Right kidney (tissue), 1 donor: ENCODE measurements at regions not wholly inside any gene's neighbourhood (a gene's known extent, or its start where the extent isn't known, plus 50 kb on each side); places are given as distances from the start of the nearest gene placed in this dataset.
"Not testable (repeated sequence)": the region's sequence is repeated elsewhere in the genome, so short reads cannot be mapped to it uniquely, and the experiment has no call there.

Experiments used
- DNase-seq: peaks from one replicate; pipeline ENCODE4 v3.0.0-alpha.2; 2016

DNA sequence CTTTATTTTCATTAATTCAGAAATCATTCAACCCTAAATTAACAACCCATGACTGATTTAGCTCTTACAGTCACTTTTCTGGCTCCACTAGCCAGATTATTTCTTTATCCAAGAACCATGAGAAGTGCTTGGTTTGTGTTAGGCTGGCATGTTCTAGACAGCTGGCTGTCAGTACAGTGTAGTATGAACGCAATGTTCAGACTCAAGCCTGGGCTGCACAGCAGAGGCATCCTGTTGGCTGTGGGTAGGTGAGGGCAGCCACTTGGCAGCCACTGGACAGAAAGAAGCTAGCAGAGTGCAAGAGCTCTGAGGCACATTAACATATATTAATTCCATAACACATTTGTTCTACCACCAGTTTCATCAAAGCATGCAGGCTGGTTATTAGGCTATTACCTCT lies 522.9 kb upstream of the FSHR start:
- DNase-seq, result no peak

DNA sequence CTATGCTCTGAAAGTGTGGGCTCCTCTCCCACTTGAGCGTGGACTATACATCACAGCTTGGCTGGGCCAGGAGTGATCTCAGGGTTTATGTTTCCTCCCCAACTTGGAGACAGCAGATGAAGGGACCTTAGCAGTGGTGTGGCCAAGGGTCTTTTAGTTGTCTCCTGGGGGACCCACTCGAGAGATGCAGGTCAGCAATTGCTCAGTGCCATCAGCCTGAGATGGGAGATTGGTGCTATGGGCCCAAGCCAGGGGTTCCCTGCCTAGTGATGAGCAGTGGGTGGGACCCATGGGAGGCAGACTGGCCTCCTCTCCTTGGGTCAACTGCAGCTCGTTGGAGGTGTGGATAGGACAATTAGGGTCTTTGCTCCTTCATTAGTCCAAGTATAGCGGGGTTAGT lies 510.5 kb upstream of the FSHR start:
- no peak for DNase-seq

DNA sequence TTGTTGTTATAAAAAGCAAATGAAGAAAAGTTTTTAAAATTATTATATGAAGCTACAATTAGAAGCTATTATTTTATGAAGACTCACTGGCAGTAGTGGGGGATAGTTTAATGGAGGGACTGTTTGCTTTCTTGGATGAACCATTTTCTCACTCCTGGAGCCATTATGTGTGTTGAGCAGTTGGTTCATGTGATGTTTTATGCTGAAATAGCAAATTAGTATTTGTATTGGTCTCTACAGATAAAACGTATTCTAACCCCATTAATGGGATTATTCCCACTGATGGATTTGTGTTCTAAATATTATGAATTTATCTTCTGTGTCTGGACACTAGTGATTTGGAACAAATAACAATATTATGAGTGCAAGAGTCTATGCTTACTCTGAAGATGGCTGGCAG lies 507.5 kb upstream of the FSHR start:
- DNase-seq, result no peak

DNA sequence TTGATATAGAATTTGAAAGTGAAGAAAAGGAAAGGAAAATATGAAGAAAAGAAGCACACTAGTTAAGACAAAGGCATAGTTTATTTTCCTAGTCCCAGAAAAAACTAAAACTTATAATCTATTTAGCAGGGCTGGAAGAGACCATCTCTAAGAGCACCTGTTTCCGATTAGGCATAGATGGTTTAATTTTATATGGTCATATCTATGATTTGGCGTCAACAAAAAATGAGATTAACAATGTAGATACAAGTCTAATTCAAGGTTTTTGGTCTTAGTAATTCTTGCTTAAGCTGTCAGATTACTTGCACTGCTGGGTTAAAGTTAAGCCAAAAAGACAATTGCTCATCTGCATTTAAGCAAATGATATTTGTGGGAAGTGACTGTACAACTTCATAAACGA lies 502.5 kb upstream of the FSHR start:
- DNase-seq, result no peak

DNA sequence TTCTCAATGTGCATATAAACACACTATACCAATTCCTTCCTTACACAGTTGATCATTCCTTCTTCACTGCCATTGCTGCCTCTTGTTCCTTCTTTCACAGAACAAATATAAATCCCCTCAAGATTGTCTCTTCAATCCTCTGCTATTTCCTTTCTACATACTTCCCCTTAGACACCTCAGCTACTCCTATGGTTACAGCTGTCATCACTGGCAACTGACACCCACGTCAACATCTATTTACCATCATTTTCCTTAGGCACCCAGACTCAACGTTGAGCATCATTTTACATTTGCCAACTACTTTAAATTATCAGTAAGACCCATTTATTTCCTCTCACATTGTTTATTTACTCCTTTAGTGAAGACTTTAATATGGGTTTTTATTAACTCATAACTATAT lies 488.8 kb upstream of the FSHR start:
- no peak for DNase-seq

DNA sequence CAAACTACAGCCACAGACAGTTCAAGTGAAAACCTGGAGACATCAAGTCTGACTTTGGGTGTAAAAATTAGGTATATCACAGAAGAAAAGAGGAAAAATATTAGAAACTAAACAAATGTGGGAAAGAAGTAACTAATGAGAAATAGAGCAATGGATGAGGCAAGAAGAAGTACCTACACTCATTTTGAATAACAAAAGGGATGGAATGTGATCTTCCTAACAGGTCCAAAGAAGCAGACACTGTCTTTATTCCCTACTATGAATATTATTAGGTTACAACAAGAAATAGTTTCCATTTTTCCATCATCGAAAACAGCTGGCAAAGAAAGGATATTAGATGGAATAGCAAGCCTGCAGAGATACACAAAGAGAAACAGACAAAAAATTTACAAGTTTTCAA lies 486.3 kb upstream of the FSHR start:
- DNase-seq, result no peak

DNA sequence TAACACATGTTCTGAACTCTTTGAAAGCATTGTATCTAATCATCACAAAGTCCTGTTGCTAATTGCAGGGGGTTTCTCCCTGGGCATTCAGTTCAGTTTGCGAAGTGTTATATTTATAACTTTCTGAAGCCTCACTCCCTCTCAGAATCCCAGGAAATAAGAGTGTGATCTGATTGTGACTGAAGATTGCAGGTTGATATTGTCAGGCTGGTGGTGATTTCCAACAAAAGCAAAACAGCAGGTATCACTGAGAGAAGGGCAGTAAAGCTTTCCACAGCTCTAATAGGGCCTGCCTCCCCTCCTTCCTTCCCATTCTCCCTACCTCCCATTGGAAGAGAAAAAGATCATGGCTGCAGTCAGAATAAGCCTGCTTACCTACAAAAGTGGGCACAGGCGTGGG lies 466.7 kb upstream of the FSHR start:
- no peak for DNase-seq

DNA sequence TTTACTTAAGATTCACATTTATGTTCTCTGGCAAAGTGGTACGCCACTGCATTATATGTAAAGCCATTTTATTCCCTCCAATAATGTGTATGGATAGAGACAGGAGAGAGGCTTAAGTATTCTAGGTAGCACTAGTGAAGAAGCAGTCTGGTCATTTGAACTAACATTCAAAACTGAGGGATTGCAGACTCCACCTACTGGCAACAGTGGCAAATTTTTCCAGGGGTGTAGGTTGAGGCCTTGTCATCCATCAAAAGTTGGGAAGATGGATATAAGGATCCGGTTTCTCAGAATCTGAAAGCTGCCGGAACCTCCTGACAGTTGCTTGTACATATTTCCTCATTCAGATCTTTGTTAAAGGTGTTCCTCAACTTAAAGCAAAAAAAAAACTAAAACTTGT lies 465.5 kb upstream of the FSHR start:
- DNase-seq, result no peak

DNA sequence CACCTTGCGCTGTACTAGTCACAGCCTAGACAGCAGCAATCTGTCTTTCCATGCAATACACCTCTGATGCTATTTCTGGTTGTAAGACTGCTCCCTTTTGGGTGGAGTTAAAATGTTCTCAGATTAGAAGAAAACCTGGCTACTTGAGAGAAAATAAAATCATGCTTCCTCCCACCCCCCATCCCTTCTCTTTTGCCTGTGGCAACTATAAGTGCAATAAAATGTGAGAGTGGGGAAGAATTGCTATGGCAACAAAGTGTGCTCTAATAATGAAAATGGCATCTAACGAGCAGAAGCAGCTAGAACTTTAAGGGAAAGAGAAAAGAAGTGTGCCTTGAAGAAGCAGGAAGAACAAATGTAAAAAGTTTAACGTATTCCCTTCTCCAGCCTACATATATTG lies 464.2 kb upstream of the FSHR start:
- no peak for DNase-seq

DNA sequence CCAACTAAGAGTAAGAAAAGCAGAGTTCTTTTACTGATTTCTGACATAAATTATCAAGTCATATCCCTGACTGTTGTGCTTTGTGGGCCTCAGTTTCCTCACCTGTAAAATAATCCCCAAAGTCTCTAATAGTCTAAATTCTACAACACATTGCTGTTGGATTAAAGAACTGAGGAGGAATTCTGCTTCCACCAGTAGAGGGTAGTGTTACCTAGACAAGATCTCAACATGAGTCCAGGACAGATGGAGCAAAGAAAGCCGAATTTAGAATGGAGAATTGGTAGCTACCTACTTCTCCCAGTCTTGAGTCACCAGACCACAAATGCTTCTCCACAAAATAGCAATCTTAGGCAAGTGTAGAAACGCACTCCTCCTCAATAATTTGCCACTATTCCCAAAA lies 462.5 kb upstream of the FSHR start:
- no peak for DNase-seq

DNA sequence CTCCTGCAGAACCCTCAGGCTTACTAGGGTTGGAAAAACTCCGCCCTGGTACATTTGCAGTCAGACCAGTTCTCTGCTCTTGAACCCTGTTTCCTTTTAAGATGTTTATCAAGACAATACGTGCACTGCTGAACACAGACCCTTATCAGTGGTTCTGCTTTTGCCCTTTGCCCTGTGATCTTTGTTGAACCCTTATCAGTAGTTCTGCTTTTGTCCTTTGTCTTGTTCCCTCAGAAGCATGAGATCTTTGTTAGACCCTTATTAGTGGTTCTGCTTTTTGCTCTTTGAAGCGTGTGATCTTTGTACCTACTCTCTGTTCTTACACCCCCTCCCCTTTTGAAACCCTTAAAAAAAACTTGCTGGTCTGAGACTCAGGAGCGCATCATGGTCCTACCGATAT lies 457.5 kb upstream of the FSHR start:
- not testable (repeated sequence) for DNase-seq

DNA sequence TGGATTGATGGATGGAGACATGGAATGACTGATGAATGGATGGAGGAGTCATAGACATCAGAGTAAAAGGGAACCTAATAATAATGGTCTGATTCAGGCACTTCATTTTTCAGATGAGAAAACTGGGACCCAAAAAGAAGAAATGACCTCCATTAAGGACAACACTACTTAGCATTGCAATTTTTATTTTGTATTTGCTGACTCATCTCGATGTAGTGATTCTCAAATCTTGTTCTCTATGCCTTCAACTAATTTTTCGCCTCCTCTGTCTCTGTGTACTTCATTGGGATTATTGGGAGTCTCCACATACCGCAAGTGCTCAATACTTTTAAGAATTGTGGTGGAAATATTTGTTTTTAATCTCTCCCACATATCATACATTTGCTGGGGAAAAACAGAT lies 446.2 kb upstream of the FSHR start:
- DNase-seq, result no peak

DNA sequence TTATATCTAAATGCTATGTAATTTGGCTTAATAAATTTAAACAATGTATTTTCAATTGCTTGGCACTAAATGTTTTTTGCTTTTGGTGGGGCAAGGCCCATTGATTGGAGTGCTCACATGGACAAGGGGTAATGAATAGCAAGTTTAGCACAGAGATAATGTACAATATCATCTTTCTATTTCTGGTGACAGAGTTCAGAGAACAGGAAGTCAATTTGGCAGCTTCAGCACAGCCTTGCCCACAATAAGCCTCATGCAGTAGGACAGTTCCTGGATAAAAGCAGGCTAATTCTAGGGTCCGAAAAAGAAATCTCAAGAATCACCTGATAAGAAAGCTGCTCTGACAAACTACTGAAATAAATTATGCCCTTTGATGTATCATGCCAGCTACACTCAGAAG lies 443.9 kb upstream of the FSHR start:
- DNase-seq, result no peak

DNA sequence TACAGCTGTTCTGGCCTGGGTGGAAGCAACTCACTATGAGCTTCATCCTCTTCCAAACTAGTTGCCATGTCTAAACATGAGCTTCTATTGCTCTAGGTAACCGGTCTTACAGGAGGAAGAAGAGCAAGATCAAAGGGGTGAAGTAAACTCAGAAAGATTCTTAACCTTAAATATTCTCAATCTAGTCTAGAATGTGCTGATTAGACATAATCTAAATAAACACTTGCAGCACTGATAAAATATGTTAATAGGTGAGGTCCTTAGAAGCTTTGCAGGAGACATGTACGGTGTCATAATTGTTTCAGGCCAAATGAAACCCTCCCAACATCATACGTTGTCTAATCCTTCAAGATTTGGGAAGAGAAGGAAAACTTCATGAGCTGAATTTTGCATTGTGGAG lies 431.6 kb upstream of the FSHR start:
- no peak for DNase-seq

DNA sequence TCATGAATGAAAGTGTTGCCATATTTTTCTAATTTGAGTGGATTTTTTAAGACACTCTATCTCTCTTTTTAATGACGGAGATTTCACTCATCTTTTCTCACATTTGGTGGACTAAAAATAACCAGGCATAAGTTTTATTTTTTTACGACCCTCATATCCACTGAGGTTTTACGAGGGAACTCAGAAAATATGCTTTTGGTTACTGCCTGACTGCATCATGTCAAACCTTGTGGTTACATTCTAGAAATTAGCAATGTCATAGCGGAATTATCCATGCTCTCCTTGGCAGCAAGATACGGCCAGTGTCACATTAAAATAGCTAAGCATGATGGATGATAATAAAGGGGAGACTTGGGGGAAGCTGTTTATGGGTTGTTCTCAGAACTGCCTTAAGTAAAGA lies 428.6 kb upstream of the FSHR start:
- no peak for DNase-seq

DNA sequence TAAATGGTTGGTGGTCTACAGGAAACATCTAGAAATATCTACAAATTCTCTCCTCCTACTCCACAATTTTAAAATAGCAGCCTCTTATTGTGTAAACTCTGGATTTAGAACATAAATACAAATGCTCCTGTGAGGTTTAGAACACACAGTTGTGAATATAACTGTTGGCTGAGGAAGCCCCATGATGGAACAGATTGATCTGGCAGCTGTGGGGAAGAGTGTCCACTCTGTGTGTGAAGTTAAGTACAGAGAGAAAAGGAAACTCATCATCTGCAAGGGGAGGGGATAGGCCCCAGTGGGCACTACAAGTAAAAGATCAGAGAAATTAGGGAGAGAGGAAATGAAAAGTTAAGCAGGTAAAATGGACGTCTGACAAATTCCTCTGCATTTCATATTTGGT lies 422.7 kb upstream of the FSHR start:
- no peak for DNase-seq

DNA sequence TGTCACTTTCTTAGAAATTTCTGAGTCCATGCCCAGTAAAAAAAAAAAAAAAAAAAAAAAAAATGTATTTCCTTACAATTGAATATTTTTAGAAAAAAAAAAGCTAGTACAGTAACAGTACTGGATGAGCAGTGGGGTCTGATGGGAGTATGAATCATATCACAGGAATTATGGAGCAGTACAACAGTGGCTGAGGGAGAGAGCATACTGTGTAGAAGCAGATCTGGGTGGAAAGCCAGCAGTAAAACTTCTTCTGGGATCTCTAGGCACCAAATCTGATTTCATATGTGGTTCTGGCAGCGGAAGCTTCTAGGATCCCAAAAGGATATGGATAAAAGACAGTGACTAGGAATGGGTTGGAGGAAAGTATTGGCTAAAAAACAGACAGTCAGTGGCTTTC lies 414.9 kb upstream of the FSHR start:
- DNase-seq, result no peak

DNA sequence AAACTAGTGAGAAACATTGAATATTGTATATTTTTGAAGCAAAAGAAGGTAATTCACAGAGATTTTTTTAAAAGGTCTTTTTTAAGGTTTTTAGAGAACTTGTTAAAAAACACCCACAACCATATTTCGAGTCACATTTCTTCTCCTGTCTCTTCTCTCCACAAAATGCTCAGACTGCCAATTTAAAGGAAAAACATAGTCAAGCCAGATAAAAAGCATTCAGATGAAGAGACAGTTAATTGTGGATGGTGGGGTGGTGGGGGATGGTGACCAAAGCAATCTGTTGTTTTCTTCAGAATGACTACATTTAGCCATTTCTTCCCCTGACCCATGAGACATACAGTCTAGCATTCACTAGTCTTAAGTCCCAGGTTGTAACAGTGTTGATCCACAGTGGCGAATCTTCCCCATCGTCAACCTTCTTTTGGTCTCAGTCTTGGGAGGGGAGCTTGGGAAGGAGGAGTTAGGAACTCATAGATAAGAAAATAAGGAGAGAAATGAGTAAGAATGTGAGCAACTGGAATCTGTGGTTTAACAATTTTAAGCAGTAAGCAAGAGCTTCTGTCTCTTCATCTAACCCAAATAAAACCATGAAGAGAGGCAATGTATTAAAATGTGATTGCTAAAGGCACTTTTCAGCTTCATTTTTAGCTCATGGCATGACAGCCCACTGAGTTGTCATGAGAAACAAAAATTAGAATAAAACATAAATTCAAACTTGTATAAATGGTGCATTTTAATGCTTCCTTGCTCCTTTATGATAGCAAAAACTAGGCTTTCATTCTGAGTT lies 413.7 kb upstream of the FSHR start:
- no peak for DNase-seq

DNA sequence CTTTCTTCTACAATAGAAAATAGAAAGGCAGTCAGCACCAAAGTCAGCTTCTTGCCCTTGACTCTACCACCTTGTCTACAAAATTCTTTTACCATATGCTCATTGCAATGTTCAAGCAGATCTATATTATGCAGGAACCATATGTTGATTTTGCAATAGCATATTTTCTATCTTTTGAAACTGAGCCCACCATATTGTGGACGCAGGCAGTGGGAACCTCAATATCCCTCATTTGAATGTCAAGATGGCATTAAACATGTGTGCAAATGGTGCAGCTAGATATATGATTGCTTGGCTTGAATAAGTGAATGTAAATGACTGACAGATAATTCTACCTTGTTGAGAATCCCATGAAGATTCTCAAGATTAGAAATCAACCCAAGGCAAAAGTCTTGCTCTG lies 412.7 kb upstream of the FSHR start:
- no peak for DNase-seq

DNA sequence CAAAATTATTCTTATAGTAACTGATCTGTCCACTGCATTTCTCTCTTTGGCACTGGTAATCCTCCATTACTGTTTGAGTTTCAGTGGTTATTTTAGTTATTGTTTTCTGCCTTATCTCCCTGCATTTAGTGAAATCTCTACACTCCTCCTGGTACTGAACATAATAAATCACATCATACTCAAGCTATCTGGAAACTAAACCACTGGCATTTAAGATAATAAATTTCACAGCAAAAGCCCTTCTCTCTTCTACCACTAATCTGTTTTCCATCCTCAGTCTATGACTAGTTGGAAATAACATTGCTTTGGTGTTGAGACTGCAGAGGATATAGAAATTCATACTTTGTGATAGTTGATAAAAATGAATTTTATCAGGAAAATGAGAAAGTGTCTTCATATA lies 399.3 kb upstream of the FSHR start:
- no peak for DNase-seq

DNA sequence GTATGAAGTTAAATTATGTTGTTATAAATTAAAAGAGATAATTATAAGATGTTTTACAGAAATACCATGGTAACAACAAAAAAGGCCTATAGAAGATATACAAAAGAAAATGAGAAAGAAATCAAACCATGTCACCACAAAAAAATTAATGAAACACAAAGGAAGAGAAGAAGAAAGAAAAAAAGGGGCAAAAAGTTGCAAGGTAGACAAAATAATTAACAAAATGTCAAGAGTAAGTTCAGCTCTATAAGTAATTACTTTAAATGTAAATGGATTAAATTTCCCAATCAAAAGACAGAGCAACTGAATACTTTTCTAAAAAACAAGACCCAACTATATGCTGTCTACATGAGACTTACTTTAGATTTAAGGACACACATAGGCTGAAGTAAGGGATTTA lies 378.4 kb upstream of the FSHR start:
- no peak for DNase-seq

DNA sequence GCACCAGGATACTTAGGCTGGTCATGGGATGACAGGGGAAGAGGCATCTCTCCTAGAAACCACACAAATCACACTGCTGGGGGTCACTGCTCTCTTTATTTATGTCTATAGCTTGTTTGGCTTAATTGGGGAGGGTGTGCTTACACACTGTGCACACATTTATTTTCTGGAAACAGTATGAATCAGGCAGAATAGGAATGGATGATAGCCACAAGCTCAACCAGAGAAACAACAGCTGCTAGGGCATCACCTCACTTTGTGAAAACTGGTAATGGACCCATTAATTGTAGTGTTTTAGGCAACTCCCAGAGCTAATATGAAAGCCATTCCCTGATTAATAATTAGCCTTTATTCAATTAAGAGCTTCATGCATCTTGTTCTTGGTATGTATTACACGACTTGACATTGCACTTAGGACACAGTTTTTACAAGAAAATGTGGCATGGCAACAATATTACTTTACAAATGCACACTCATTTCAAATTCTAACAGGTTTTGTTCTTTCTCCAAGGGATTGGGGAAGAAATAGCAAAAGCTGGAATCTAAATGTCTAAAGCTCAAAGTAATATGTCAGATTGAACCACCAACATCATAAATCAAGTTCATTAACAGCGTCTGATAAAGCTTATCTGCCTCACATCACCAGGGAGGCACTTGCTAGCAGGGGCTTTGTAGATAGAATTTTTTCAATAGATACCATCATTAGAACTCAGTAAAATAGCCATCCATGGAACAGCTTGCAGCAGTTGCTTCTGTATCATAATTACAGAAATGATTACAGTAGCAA lies 361.9 kb upstream of the FSHR start:
- no peak for DNase-seq

DNA sequence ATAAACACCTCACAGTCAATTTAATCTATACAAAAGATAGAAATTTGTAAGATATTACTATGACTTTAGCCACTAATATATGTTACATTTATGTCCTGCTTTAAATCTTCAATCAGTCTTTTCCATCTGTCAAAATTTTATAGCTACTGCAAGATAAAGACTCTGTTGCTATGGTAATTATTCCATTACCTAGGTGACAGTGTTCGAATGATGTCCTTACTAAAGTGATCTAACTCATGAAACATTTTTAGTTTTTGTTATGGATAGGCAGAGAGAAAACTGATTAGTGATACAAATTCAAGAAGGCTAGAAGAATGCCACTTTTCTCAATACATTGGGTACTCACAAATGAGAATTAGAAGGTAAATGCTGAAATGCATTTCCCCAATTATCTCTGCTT lies 359.9 kb upstream of the FSHR start:
- DNase-seq, result no peak

DNA sequence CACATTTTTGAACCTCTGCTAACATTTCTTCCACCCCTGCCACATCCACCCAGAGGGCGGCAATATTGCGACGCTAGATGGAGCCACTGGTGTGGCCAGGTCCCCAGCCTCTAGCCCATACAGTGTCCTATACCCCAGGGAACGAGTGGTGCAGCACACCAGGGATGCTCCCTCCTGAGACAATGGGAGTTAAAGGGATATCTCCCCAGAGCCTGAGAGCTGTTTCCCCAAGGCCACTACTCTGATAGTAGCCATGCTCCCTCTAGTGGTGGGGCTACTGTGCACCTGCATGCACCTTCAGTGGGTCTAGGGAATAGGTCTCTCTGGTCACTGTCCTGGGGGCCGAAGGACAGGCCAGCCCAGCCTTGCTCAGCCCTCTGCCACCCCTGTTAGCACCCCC lies 336.4 kb upstream of the FSHR start:
- no peak for DNase-seq
